ENCODE measurements at regions not wholly inside any gene's neighbourhood (a gene's known extent, or its start where the extent isn't known, plus 50 kb on each side); places are given as distances from the start of the nearest gene placed in this dataset.

DNA sequence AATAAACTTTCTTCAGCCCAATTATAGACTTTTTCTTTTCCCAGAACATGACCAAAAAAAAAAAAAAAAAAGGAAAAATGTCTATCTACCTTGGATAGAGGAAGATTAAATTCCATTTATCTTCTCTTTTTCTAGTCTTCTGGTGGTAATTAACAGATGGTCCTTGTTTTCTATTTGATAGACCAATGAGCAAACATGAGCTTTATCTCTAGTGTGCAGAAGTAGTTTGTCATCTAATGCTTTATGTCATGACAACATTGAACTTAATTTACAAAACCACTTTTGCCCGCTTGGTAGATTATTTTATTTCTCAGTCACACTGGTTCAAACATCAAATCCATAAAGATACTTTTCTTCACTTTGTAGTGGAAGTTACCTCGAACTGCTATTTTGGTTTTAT, 69.5 kb upstream of the ELL2 start:
- H3K4me3 ChIP-seq: no peak overlapping the region
- H3K27me3 ChIP-seq (replicated peaks; ENCODE audit: insufficient read depth): no peaks in the 10 kb centered on the region
- H3K27ac ChIP-seq: no peak overlapping the region
- ATAC-seq (ENCODE audit: insufficient number of reproducible peaks, low FRiP score, low read depth) (no peak), DNase-seq (ENCODE audit: low spot score) (no peak)
- no peaks in the 10 kb centered on the region for H3K9me3 ChIP-seq
- no peaks in the 10 kb centered on the region for H3K36me3 ChIP-seq
- TF ChIP-seq, protein P1, sequence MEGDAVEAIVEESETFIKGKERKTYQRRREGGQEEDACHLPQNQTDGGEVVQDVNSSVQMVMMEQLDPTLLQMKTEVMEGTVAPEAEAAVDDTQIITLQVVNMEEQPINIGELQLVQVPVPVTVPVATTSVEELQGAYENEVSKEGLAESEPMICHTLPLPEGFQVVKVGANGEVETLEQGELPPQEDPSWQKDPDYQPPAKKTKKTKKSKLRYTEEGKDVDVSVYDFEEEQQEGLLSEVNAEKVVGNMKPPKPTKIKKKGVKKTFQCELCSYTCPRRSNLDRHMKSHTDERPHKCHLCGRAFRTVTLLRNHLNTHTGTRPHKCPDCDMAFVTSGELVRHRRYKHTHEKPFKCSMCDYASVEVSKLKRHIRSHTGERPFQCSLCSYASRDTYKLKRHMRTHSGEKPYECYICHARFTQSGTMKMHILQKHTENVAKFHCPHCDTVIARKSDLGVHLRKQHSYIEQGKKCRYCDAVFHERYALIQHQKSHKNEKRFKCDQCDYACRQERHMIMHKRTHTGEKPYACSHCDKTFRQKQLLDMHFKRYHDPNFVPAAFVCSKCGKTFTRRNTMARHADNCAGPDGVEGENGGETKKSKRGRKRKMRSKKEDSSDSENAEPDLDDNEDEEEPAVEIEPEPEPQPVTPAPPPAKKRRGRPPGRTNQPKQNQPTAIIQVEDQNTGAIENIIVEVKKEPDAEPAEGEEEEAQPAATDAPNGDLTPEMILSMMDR (IDR thresholded peaks at IDR 0.05): no peak
- peaks cover 0 to 5% of the 10 kb centered on the region in 2 donors for H3K4me1 ChIP-seq (ENCODE audit: control insufficient read depth in 1 of 2, low read depth in 2 of 2)

DNA sequence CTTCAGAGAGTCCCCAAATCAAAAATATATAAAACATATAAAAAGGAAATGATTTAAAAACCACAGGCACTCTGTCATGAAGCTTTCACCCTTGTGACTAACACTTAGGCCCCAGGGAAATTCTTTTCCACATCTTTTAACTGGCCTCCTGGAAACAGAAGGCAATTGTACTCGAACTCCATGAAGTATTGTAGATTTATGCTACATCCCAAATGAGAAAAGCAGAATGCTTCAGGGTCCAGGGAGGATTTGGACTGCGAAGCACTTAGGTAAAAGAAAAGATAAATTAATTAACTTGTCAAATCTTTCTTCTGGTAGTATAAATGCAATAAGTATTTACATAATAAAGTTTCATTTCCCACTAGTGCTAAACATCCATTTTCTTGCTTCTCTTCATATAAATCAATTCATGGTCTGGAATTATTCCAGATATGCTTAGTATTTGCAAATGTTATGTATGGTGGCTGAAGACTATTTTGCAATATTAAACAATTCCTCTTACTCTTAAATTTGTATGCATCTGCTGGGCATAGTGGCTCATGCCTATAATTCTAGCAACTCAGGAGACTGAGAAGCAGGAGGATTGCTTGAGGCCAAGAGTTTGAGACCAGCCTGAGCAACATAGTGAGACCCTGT, 64.9 kb upstream of the ELL2 start:
- Histone ChIP-seq H3K9me3 (no peaks in the 10 kb centered on the region), H3K36me3 (no peaks in the 10 kb centered on the region), H3K4me3 (no peak overlapping the region), H3K27ac (no peak overlapping the region), H3K4me1 (ENCODE audit: control insufficient read depth in 1 of 2, low read depth in 2 of 2) (peaks cover 11 to 32% of the 10 kb centered on the region in 2 donors), H3K27me3 (replicated peaks; ENCODE audit: insufficient read depth) (no peaks in the 10 kb centered on the region)
- no peak for DNase-seq (ENCODE audit: low spot score)
- no peak for ATAC-seq (ENCODE audit: insufficient number of reproducible peaks, low FRiP score, low read depth)
- TF ChIP-seq, protein P1 (IDR thresholded peaks at IDR 0.05): no peak

DNA sequence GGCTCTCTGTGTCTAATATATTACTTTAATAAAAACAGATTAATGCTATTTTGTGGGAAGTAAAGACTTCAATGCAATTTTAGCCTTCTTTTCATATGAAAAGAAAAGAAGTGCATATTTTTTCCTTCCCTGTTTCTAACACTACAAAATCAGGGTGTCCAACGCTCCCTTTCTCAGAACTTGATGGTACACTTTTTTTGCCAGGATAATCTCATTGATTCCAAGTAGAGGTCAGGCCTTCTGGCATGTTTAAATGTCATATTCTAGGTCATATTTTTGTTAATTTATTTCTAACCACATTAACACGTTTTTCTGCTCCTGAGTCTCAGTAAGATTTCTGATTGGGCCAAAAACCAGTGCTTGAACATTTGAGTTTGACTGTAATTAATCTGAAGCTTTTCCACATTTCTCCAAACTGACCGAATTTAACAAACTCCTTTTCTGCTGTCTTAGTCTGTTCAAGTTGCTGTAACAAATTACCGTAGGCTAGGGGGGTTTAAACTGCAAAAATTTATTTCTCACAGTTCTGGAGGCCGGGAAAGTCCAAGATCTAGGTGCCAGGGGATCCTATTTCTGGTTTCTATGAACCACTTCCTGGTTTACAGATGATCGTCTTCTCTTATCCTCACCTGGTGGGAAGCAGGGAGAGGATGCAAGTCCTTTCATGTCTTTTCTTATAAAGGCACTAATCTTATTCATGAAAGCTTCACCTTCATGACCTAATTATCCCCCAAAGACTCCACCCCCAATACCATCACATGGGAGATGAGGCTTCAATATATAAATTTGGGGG, 63.2 kb upstream of the ELL2 start:
- TF ChIP-seq, protein P1 (IDR thresholded peaks at IDR 0.05): no peak
- no peaks in the 10 kb centered on the region for H3K9me3 ChIP-seq
- H3K36me3 ChIP-seq: no peaks in the 10 kb centered on the region
- DNase-seq (ENCODE audit: low spot score) (no peak), ATAC-seq (ENCODE audit: insufficient number of reproducible peaks, low FRiP score, low read depth) (no peak)
- H3K4me3 ChIP-seq: no peak overlapping the region
- peaks cover 11 to 32% of the 10 kb centered on the region in 2 donors for H3K4me1 ChIP-seq (ENCODE audit: control insufficient read depth in 1 of 2, low read depth in 2 of 2)
- no peaks in the 10 kb centered on the region for H3K27me3 ChIP-seq (replicated peaks; ENCODE audit: insufficient read depth)
- H3K27ac ChIP-seq: peak overlapping the region; percentile 44

DNA sequence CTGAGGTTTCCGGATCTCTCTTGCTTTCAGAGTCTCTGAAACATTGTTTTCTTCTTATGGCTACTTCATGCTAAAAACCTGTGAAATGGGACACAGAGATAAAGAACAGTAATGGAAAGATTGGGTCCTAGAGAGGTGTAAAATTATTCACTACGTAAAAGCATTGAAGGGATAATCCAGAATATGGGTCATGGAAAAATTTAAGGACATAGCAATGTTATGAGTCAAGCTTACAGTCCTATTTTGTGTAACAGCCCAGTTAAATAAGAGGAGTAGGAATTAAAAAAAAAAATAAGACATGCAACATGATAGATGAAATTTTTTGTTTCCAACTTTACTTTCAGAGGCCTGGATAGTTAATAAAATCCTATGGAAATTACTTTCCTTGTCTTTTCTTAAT, 61.9 kb upstream of the ELL2 start:
- DNase-seq (ENCODE audit: low spot score): no peak
- H3K27me3 ChIP-seq (replicated peaks; ENCODE audit: insufficient read depth): no peaks in the 10 kb centered on the region
- peak; percentile 77 for ATAC-seq (ENCODE audit: insufficient number of reproducible peaks, low FRiP score, low read depth)
- H3K9me3 ChIP-seq: no peaks in the 10 kb centered on the region
- TF ChIP-seq, protein P1 (IDR thresholded peaks at IDR 0.05): no peak
- H3K27ac ChIP-seq: peak overlapping the region in 1 of 2 donors; percentile 44
- peaks cover 11 to 35% of the 10 kb centered on the region in 2 donors for H3K4me1 ChIP-seq (ENCODE audit: control insufficient read depth in 1 of 2, low read depth in 2 of 2)
- peak overlapping the region; percentile 18 for H3K4me3 ChIP-seq
- no peaks in the 10 kb centered on the region for H3K36me3 ChIP-seq

DNA sequence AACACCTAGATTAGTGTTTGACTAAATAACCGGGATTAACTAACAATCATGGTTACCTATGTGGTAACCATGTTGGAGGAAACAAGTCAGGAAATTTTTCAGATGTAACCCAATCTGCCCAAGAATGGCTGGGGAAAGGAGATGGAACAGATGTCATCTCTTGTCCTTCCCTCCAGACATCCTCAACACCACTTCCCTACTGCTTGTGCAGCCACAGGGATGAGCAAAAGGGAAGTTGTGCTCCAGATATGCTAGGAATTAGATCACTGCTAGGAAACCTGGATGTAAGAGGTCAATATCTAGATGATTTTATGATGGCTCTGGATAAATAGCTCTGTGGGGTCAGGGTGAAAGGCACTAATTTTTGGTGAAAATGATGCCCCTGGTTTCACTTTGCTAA, 61.3 kb upstream of the ELL2 start:
- ATAC-seq (ENCODE audit: insufficient number of reproducible peaks, low FRiP score, low read depth) (no peak), DNase-seq (ENCODE audit: low spot score) (no peak)
- Histone ChIP-seq H3K4me3 (peak overlapping the region; percentile 18), H3K4me1 (ENCODE audit: control insufficient read depth in 1 of 2, low read depth in 2 of 2) (peaks cover 11 to 41% of the 10 kb centered on the region in 2 donors), H3K36me3 (no peaks in the 10 kb centered on the region), H3K9me3 (no peaks in the 10 kb centered on the region), H3K27ac (peak overlapping the region in 1 of 2 donors; percentile 44), H3K27me3 (replicated peaks; ENCODE audit: insufficient read depth) (no peaks in the 10 kb centered on the region)
- TF ChIP-seq, protein P1 (IDR thresholded peaks at IDR 0.05): no peak

All from thoracic aorta (tissue), 2 donors.